ENCODE measurements at regions not wholly inside any gene's neighbourhood (a gene's known extent, or its start where the extent isn't known, plus 50 kb on each side); places are given as distances from the start of the nearest gene placed in this dataset.

GRCh38 chr2:193336781-193337180, 1142.0 kb upstream of the TMEFF2 start:
- Histone ChIP-seq H3K36me3 (ENCODE audit: control insufficient read depth, insufficient read depth, low read length) (no peaks in the 10 kb centered on the region), H3K4me1 (ENCODE audit: control insufficient read depth, insufficient read depth, low read length) (no peaks in the 10 kb centered on the region), H3K9me3 (ENCODE audit: control insufficient read depth, insufficient read depth, low read length) (no peaks in the 10 kb centered on the region), H3K27me3 (ENCODE audit: control insufficient read depth, insufficient read depth, low read length) (no peaks in the 10 kb centered on the region), H3K4me3 (ENCODE audit: low read length) (no peak overlapping the region), H3K27ac (ENCODE audit: low read length) (no peak overlapping the region)
- no CpG with 5 or more reads among the region's 1 CpG for whole genome bisulfite sequencing (ENCODE audit: insufficient coverage, insufficient read length)
- no peak for DNase-seq (ENCODE audit: low read depth, low spot score)

GRCh38 chr2:193334401-193334800, 1139.7 kb upstream of the TMEFF2 start:
- Histone ChIP-seq H3K9me3 (ENCODE audit: control insufficient read depth, insufficient read depth, low read length) (no peaks in the 10 kb centered on the region), H3K27ac (ENCODE audit: low read length) (no peak overlapping the region), H3K27me3 (ENCODE audit: control insufficient read depth, insufficient read depth, low read length) (no peaks in the 10 kb centered on the region), H3K4me3 (ENCODE audit: low read length) (no peak overlapping the region), H3K4me1 (ENCODE audit: control insufficient read depth, insufficient read depth, low read length) (no peaks in the 10 kb centered on the region), H3K36me3 (ENCODE audit: control insufficient read depth, insufficient read depth, low read length) (no peaks in the 10 kb centered on the region)
- DNase-seq (ENCODE audit: low read depth, low spot score) = no peak
- no CpG with 5 or more reads among the region's 1 CpG for WGBS (ENCODE audit: insufficient coverage, insufficient read length)

- Histone ChIP-seq H3K9me3 (ENCODE audit: control insufficient read depth, insufficient read depth, low read length) (no peaks in the 10 kb centered on the region), H3K27me3 (ENCODE audit: control insufficient read depth, insufficient read depth, low read length) (no peaks in the 10 kb centered on the region), H3K4me3 (ENCODE audit: low read length) (no peak overlapping the region), H3K4me1 (ENCODE audit: control insufficient read depth, insufficient read depth, low read length) (no peaks in the 10 kb centered on the region), H3K36me3 (ENCODE audit: control insufficient read depth, insufficient read depth, low read length) (no peaks in the 10 kb centered on the region), H3K27ac (ENCODE audit: low read length) (no peak overlapping the region)
- no peak for DNase-seq (ENCODE audit: low read depth, low spot score)
- no CpG with 5 or more reads among the region's 3 CpGs for WGBS (ENCODE audit: insufficient coverage, insufficient read length)
Observed at GRCh38 chr2:193333539-193333938, 1138.8 kb upstream of the TMEFF2 start.

GRCh38 chr2:193332941-193333340, 1138.2 kb upstream of the TMEFF2 start:
- Histone ChIP-seq H3K27me3 (ENCODE audit: control insufficient read depth, insufficient read depth, low read length) (no peaks in the 10 kb centered on the region), H3K36me3 (ENCODE audit: control insufficient read depth, insufficient read depth, low read length) (no peaks in the 10 kb centered on the region), H3K27ac (ENCODE audit: low read length) (no peak overlapping the region), H3K9me3 (ENCODE audit: control insufficient read depth, insufficient read depth, low read length) (no peaks in the 10 kb centered on the region), H3K4me1 (ENCODE audit: control insufficient read depth, insufficient read depth, low read length) (no peaks in the 10 kb centered on the region), H3K4me3 (ENCODE audit: low read length) (no peak overlapping the region)
- WGBS (ENCODE audit: insufficient coverage, insufficient read length) = no CpG with 5 or more reads among the region's 1 CpG
- DNase-seq (ENCODE audit: low read depth, low spot score) = no peak

- no peaks in the 10 kb centered on the region for H3K36me3 ChIP-seq (ENCODE audit: control insufficient read depth, insufficient read depth, low read length)
- WGBS (ENCODE audit: insufficient coverage, insufficient read length) = no CpG with 5 or more reads among the region's 4 CpGs
- H3K4me3 ChIP-seq (ENCODE audit: low read length) = no peak overlapping the region
- no peak for DNase-seq (ENCODE audit: low read depth, low spot score)
- no peaks in the 10 kb centered on the region for H3K27me3 ChIP-seq (ENCODE audit: control insufficient read depth, insufficient read depth, low read length)
- H3K9me3 ChIP-seq (ENCODE audit: control insufficient read depth, insufficient read depth, low read length) = no peaks in the 10 kb centered on the region
- H3K27ac ChIP-seq (ENCODE audit: low read length) = no peak overlapping the region
- H3K4me1 ChIP-seq (ENCODE audit: control insufficient read depth, insufficient read depth, low read length) = no peaks in the 10 kb centered on the region
Observed at GRCh38 chr2:193331676-193332075, 1136.9 kb upstream of the TMEFF2 start.

GRCh38 chr2:193326296-193326695, 1131.6 kb upstream of the TMEFF2 start:
- no CpG with 5 or more reads among the region's 4 CpGs for WGBS (ENCODE audit: insufficient coverage, insufficient read length)
- Histone ChIP-seq H3K4me1 (ENCODE audit: control insufficient read depth, insufficient read depth, low read length) (no peaks in the 10 kb centered on the region), H3K4me3 (ENCODE audit: low read length) (no peak overlapping the region), H3K27ac (ENCODE audit: low read length) (no peak overlapping the region), H3K9me3 (ENCODE audit: control insufficient read depth, insufficient read depth, low read length) (no peaks in the 10 kb centered on the region), H3K36me3 (ENCODE audit: control insufficient read depth, insufficient read depth, low read length) (no peaks in the 10 kb centered on the region), H3K27me3 (ENCODE audit: control insufficient read depth, insufficient read depth, low read length) (no peaks in the 10 kb centered on the region)
- DNase-seq (ENCODE audit: low read depth, low spot score) = no peak

- WGBS (ENCODE audit: insufficient coverage, insufficient read length) = no CpG with 5 or more reads among the region's 1 CpG
- Histone ChIP-seq H3K36me3 (ENCODE audit: control insufficient read depth, insufficient read depth, low read length) (no peaks in the 10 kb centered on the region), H3K27ac (ENCODE audit: low read length) (no peak overlapping the region), H3K4me1 (ENCODE audit: control insufficient read depth, insufficient read depth, low read length) (0 out of 2 replicates have a peak, but pooled peaks cover 2% of the 10 kb centered on the region), H3K4me3 (ENCODE audit: low read length) (no peak overlapping the region), H3K9me3 (ENCODE audit: control insufficient read depth, insufficient read depth, low read length) (no peaks in the 10 kb centered on the region), H3K27me3 (ENCODE audit: control insufficient read depth, insufficient read depth, low read length) (no peaks in the 10 kb centered on the region)
- no peak for DNase-seq (ENCODE audit: low read depth, low spot score)
Observed at GRCh38 chr2:193315428-193316091, 1120.8 kb upstream of the TMEFF2 start.

GRCh38 chr2:193303464-193303863, 1108.7 kb upstream of the TMEFF2 start:
- Histone ChIP-seq H3K4me1 (ENCODE audit: control insufficient read depth, insufficient read depth, low read length) (no peaks in the 10 kb centered on the region), H3K27me3 (ENCODE audit: control insufficient read depth, insufficient read depth, low read length) (no peaks in the 10 kb centered on the region; the same call in 1 of the 2 replicates), H3K4me3 (ENCODE audit: low read length) (no peak overlapping the region), H3K27ac (ENCODE audit: low read length) (no peak overlapping the region), H3K36me3 (ENCODE audit: control insufficient read depth, insufficient read depth, low read length) (no peaks in the 10 kb centered on the region), H3K9me3 (ENCODE audit: control insufficient read depth, insufficient read depth, low read length) (no peaks in the 10 kb centered on the region)
- DNase-seq (ENCODE audit: low read depth, low spot score) = no peak
- 100% methylated on average over 2 of the region's 2 CpGs for WGBS (ENCODE audit: insufficient coverage, insufficient read length)

GRCh38 chr2:193294371-193294770, 1099.6 kb upstream of the TMEFF2 start:
- no peaks in the 10 kb centered on the region for H3K9me3 ChIP-seq (ENCODE audit: control insufficient read depth, insufficient read depth, low read length)
- no CpG with 5 or more reads among the region's 1 CpG for WGBS (ENCODE audit: insufficient coverage, insufficient read length)

GRCh38 chr2:193279361-193279760, 1084.6 kb upstream of the TMEFF2 start:
- H3K27ac ChIP-seq (ENCODE audit: low read length) = no peak overlapping the region
- DNase-seq (ENCODE audit: low read depth, low spot score) = no peak
- no peaks in the 10 kb centered on the region for H3K4me1 ChIP-seq (ENCODE audit: control insufficient read depth, insufficient read depth, low read length)
- H3K36me3 ChIP-seq (ENCODE audit: control insufficient read depth, insufficient read depth, low read length) = no peaks in the 10 kb centered on the region
- no CpG with 5 or more reads among the region's 2 CpGs for WGBS (ENCODE audit: insufficient coverage, insufficient read length)
- no peak overlapping the region for H3K4me3 ChIP-seq (ENCODE audit: low read length)
- H3K9me3 ChIP-seq (ENCODE audit: control insufficient read depth, insufficient read depth, low read length) = no peaks in the 10 kb centered on the region
- no peaks in the 10 kb centered on the region for H3K27me3 ChIP-seq (ENCODE audit: control insufficient read depth, insufficient read depth, low read length)

More at GRCh38 chr2:193294371-193294770, 1099.6 kb upstream of the TMEFF2 start:
- no peaks in the 10 kb centered on the region for H3K27me3 ChIP-seq (ENCODE audit: control insufficient read depth, insufficient read depth, low read length)
- no peaks in the 10 kb centered on the region for H3K36me3 ChIP-seq (ENCODE audit: control insufficient read depth, insufficient read depth, low read length)
- DNase-seq (ENCODE audit: low read depth, low spot score) = no peak
- H3K4me3 ChIP-seq (ENCODE audit: low read length) = no peak overlapping the region
- H3K4me1 ChIP-seq (ENCODE audit: control insufficient read depth, insufficient read depth, low read length) = no peaks in the 10 kb centered on the region
- H3K27ac ChIP-seq (ENCODE audit: low read length) = no peak overlapping the region

- Histone ChIP-seq H3K4me1 (ENCODE audit: control insufficient read depth, insufficient read depth, low read length) (no peaks in the 10 kb centered on the region), H3K27ac (ENCODE audit: low read length) (no peak overlapping the region), H3K4me3 (ENCODE audit: low read length) (no peak overlapping the region), H3K36me3 (ENCODE audit: control insufficient read depth, insufficient read depth, low read length) (no peaks in the 10 kb centered on the region), H3K27me3 (ENCODE audit: control insufficient read depth, insufficient read depth, low read length) (no peaks in the 10 kb centered on the region), H3K9me3 (ENCODE audit: control insufficient read depth, insufficient read depth, low read length) (no peaks in the 10 kb centered on the region)
- no CpG with 5 or more reads among the region's 11 CpGs for WGBS (ENCODE audit: insufficient coverage, insufficient read length)
- DNase-seq (ENCODE audit: low read depth, low spot score) = no peak
Observed at GRCh38 chr2:193276988-193277387, 1082.3 kb upstream of the TMEFF2 start.

Measured in iPS DF 6.9 (cell line).